GM21619 (cell line): ENCODE measurements at regions not wholly inside any gene's neighbourhood (a gene's known extent, or its start where the extent isn't known, plus 50 kb on each side); places are given as distances from the start of the nearest gene placed in this dataset.
"Not testable (repeated sequence)": the region's sequence is repeated elsewhere in the genome, so short reads cannot be mapped to it uniquely, and the experiment has no call there.

ENCODE experiments used
- ATAC-seq: cut with Tn5 transposase; IDR thresholded peaks from one replicate; pipeline ENCODE4 v1.9.1; 2021; ENCODE audit not compliant: unreplicated experiment

- ATAC-seq: no peak
Observed at GRCh38 chr4:114281164-114281960, 301.9 kb upstream of the ARSJ start.

- no peak for ATAC-seq
Observed at GRCh38 chr4:114282937-114283336, 303.5 kb upstream of the ARSJ start.

DNA sequence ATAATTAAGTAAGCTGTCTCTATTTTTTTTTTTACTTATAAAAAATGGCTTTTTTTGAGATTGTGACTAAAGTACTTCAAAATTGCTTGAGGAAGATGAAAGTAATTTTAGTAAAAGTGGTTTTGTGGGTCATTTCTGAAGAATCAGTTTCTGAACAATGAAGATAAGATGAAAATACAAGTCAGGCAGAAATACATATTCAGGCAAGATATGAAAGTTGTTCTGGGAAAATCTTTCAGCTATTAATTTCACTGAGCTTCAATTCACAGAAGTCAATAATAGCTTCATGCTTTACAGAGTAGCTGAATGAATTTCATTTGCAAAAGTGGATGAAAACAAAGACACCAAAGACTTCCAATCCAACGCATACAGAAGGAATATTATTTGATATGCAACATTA, 305.2 kb upstream of the ARSJ start:
- ATAC-seq: peak; percentile 66

DNA sequence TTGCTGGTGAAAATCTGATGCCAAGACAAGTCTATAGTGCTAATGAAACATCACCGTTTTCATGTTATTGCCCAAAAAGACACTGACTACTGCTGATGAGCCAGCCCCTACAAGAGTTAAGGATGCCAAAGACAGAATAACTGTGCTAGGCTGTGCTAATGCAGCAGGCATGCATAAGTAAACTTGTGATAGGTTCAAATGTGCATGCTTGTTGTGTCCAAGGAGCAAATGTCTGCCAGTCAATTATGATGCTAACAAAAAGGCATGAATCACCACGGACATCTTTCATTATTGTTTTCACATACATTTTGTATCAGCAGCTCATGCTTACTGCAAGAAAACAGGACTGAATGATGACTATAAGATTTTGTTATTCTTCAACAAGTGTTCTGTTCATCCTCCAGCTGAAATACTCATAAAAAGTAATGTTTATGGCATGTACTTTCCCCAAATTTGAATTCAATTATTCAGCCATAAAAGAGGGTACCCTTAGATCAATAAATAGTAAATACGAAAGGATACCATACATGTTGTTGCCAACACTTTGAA, 306.9 kb upstream of the ARSJ start:
- no peak for ATAC-seq

- no peak for ATAC-seq
Observed at GRCh38 chr4:114287079-114287696, 307.7 kb upstream of the ARSJ start.

GRCh38 chr4:114296126-114296525, 302.5 kb upstream of the UGT8 start:
- ATAC-seq: no peak

DNA sequence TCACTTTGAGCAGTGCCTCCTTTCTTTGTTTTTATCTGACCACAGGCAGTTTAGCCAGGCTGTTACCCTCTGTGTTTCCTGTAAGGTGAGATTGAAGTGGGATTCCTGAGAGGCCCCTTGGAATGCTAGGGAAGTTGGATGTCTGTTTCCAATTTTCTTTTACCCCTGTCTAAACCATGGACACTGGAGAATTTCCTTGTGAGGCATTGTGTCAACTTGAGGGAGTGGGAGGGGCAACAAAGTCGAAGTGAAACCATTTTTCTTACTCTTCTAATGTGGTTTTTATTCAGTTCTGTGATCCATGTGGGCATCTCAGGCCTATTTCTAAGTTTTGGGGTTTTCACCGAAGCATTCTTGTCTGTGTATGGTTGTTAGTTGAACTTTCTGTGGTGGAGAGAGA, 296.1 kb upstream of the UGT8 start:
- ATAC-seq: no peak

DNA sequence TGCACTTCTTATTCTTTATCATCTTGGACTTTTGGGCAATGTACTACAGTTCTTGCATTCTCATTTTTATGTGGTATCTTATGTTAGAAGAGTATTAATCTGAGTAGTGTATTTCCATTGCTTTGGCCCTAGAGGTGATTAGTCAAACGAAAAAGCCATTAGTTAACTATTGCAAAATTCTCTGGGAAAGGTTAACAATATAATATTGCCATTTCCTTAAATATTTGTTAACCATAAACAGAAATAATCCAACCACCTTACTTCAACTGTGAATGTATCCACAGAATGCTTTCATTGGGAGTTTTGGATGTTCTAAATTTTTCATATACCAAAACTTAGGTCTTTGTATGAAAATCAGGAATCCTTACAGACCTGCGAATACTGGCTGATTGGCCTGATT, 294.6 kb upstream of the UGT8 start:
- no peak for ATAC-seq

DNA sequence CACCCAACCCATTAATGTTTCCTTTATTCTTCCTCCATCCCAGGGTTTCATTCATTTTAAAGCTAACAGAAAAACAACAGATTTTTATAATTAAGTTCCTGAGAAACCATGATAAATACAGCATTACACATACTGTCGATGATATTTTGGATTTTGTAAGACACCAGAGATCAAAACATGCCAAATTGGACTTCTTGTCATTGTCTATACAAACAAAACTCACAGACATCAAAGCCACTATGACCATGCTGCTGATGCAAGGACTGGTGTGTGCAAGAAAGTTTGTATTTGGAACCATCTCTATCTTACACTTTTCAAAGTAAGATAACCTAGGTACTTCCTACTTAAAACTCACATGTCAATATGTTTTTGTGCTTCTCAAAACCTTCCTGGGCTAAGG, 294.0 kb upstream of the UGT8 start:
- ATAC-seq: no peak

DNA sequence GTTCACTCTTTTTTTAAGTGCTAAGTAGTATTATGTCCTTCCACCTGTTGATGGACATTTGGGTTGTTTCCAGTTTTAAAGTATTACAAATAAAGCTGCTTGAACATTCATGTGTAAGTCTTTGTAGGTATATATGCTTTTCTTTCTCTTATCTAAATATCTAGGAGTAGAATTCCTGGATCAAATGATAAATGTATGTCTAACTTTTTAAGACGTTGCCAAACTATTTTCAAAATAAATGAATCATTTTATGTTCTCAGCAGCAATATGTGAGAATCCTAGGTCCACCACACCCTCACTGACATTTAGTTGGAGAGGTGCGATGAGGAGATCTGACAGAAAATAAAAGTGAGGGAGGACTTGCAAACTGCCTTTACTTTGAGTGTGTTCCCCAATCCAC, 291.7 kb upstream of the UGT8 start:
- no peak for ATAC-seq

DNA sequence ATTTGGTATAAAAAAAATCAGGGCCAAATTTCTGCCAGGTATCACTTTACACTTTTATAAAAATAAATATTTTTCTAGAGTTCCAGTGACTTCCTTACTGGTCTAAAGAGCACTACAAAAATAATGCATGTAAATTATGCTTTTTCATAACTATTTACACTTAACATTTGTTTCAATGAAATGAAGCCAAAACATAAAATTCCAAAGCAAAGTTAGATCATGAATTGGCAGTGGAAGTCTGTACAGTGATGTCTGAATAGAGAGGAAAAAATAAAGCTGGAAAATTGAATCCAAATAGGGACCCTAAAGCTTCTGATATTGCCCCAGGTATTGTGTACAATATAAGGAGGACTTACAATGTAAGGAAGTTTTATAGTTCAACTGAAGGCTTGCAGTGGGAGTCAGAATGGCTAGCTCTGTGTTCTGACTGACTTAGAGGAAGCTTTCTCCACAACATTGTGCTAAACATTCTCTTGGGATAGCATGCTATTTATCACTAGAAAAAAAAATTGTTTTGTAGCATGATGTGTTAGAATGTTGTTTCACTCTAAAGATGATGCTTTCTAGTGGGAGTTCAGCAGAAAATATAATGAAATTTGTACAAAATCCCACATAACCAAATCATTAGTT, 288.2 kb upstream of the UGT8 start:
- no peak for ATAC-seq

GRCh38 chr4:114311787-114312186, 286.8 kb upstream of the UGT8 start:
- ATAC-seq: no peak

DNA sequence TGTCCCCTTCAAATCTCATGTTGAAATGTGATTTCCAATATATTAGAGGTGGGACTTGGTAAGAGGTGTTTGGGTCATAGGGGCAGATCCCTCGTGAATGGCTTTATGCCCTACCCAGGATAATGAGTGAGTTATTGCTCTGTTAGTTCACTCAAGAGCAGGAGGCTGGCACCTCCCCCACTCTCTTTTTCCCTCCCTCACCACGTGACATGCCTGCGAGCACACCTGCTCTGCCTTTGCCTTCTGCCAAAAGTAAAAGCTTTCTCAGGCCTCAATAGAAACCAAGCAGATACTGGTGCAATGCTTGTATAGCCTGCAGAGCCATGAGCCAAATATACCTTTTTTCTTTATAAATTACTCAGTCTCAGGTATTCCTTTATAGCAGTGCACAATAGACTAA, 286.3 kb upstream of the UGT8 start:
- ATAC-seq: no peak

GRCh38 chr4:114316789-114317188, 281.8 kb upstream of the UGT8 start:
- ATAC-seq: no peak

DNA sequence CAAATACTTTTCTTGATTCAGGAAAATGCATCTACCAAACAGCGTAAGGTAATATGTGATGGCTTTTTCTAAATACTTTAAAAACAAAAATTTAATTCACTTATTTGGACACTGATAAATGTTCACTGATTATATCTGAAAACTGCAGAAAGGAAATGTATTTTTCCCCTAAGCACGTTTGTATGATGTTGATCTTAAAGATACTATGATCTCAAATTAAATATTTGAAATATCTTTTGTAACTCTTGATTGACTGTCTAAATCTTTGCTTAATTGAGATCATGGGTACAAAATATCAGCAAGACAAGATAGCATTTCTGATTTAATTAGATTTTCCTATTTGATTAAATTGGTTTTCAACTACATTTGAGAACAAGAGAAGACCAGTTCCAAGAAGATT, 281.0 kb upstream of the UGT8 start:
- no peak for ATAC-seq

DNA sequence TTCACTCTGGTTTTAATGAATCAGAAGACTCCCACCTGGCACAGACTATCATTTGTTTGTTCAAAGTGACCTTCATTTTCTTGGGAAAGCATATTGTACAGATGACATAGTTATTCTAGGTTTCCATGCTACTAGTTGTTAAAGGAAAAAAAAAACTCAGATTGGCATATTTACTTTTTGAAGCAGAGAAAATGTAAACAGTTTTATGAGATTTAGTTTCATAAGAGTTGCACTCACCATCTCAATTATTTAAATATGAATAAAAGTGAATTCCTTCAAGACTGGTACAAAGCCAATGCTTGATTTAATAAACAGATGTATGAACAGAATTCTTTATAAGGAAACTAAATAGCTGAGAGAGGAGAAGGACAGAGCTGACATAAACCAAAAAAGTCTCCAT, 280.3 kb upstream of the UGT8 start:
- ATAC-seq: no peak

GRCh38 chr4:114320126-114320525, 278.5 kb upstream of the UGT8 start:
- ATAC-seq: no peak

DNA sequence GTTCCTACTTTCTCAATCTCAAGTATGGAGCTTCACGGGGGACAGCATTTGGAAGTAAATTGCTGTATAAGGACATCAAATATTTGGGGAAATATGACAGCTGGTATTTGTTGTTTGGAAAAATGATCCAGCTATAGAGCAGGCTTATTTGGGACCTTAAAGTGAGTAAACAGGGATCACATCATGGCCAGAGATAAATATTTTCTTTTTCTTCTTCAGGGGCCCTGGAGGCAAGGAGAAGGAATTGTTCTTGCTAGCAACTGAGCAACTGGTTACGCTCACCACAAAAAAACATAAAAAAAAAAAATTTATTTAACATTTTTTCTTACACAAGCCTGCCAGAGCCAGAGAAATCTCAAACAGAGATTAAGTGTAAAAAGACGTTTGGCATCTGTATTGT, 277.2 kb upstream of the UGT8 start:
- no peak for ATAC-seq

- ATAC-seq: no peak
Observed at GRCh38 chr4:114323841-114324240, 274.8 kb upstream of the UGT8 start.

DNA sequence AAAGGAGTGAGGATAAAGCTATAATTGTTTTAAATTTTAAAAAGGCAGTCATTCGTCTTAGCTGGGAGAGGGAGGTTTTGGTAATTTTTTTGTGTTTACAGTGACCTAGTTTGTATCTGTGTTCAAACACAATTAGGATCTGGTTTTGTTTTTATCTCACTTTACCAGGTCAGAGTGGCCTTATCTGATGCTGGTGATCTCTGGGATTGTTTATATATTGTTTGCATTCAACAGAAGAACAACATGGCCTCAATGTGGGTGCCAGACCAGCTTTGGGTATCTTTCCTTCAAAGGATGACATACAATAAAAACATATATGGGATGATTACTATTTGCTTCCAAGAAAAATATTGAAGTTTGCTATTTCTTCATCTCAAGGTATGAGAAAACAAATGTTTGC, 272.2 kb upstream of the UGT8 start:
- ATAC-seq: no peak

GRCh38 chr4:114332119-114332518, 266.5 kb upstream of the UGT8 start:
- ATAC-seq: no peak

DNA sequence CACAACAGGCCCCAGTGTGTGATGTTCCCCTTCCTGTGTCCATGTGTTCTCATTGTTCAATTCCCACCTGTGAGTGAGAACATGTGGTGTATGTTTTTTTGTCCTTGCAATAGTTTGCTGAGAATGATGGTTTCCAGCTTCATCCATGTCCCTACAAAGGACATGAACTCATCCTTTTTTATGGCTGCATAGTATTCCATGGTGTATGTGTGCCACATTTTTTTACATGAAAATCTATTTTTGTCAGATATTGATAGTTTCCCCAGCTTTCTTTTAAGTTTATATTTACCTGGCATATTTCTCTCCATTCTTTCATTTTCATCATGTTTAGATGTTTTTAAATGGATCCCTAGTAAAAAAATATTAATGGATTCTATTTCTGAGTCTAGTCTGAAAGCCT, 264.2 kb upstream of the UGT8 start:
- ATAC-seq: not testable (repeated sequence)
